ENCODE measurements at regions not wholly inside any gene's neighbourhood (a gene's known extent, or its start where the extent isn't known, plus 50 kb on each side); places are given as distances from the start of the nearest gene placed in this dataset.

DNA sequence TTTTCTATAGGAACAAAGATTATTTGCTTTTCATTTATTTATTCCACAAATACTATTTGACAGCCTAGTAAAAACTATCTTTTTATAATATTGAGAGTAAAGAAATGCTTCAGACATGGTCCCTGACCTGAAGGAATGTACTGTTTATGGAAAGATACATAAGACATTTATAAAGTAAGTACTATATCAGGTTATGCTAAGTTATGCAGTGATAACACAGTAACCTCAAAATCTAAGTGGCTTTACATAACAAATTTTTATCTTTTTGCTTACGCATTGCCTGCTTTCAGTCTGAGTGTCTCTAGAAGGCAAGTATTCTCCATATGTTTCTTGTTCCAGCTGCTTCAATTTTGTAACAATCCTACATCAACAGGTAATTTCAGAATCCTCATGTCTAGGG is 694.0 kb downstream of the SQOR start:
- Histone ChIP-seq H3K9ac (ENCODE audit: low read length) (no peak overlapping the region), H2AFZ (ENCODE audit: low read length) (no peak overlapping the region), H3K4me1 (ENCODE audit: insufficient read depth, low read length) (no peaks in the 10 kb centered on the region), H4K20me1 (ENCODE audit: low read length) (no peaks in the 10 kb centered on the region), H3K4me3 (ENCODE audit: low read length) (no peak overlapping the region), H3K27me3 (ENCODE audit: low read length) (no peaks in the 10 kb centered on the region), H3K4me2 (ENCODE audit: low read length) (no peak overlapping the region), H3K27ac (ENCODE audit: low read length) (no peak overlapping the region), H3K36me3 (ENCODE audit: low read depth, low read length) (no peaks in the 10 kb centered on the region), H3K9me2 (replicated peaks; ENCODE audit: low read length) (no peaks in the 10 kb centered on the region), H3K79me2 (ENCODE audit: low read length) (no peaks in the 10 kb centered on the region), H3F3A (ENCODE audit: low read length, unreplicated experiment) (no peaks in the 10 kb centered on the region), H3K9me3 (ENCODE audit: low read length) (no peaks in the 10 kb centered on the region)
- ATAC-seq (no peak), DNase-seq (no peak)
- TF ChIP-seq EZH2 (IDR thresholded peaks at IDR 0.05; ENCODE audit: low read length, unreplicated experiment): no peak
- ChIA-PET CTCF (no interaction called here), POLR2A (ENCODE audit: unreplicated experiment) (no interaction called here)
- BruUV-seq (replicated peaks): no TSS peak
- intact Hi-C loops (cut with micrococcal nuclease): no loop called here

DNA sequence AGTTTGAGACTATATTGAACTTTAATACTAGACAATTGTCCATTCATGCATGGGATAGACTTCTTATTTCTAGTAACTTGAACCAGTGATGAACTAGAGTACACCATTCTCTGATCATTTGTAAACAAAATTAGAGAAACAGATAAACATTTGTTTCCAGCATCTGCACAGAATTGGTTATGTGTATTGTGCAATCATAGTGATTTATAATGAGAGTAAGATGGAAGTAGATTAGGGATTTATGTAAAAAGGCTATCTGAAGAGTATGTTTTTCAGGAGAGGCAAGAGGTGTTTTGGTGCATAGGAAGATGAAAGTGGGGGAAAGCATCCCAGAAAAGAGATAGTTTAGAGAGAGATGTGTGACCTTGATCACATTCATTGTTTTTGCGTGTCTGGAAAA is 695.0 kb downstream of the SQOR start:
- no TSS peak for BruUV-seq (replicated peaks)
- ATAC-seq (no peak), DNase-seq (no peak)
- intact Hi-C loops (cut with micrococcal nuclease): no loop called here
- H3K4me3 ChIP-seq (ENCODE audit: low read length): no peak overlapping the region
- no peak overlapping the region for H3K4me2 ChIP-seq (ENCODE audit: low read length)
- TF ChIP-seq, protein P1, sequence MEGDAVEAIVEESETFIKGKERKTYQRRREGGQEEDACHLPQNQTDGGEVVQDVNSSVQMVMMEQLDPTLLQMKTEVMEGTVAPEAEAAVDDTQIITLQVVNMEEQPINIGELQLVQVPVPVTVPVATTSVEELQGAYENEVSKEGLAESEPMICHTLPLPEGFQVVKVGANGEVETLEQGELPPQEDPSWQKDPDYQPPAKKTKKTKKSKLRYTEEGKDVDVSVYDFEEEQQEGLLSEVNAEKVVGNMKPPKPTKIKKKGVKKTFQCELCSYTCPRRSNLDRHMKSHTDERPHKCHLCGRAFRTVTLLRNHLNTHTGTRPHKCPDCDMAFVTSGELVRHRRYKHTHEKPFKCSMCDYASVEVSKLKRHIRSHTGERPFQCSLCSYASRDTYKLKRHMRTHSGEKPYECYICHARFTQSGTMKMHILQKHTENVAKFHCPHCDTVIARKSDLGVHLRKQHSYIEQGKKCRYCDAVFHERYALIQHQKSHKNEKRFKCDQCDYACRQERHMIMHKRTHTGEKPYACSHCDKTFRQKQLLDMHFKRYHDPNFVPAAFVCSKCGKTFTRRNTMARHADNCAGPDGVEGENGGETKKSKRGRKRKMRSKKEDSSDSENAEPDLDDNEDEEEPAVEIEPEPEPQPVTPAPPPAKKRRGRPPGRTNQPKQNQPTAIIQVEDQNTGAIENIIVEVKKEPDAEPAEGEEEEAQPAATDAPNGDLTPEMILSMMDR (conservative IDR thresholded peaks at IDR 0.05; ENCODE audit: low read depth, low read length): no peak
- TF ChIP-seq EZH2 (IDR thresholded peaks at IDR 0.05; ENCODE audit: low read length, unreplicated experiment): no peak
- TF ChIP-seq EZH2phosphoT487 (IDR thresholded peaks at IDR 0.05; ENCODE audit: borderline replicate concordance, low read length): no peak
- H3K36me3 ChIP-seq (ENCODE audit: low read depth, low read length): no peaks in the 10 kb centered on the region
- no peaks in the 10 kb centered on the region for H4K20me1 ChIP-seq (ENCODE audit: low read length)
- ChIA-PET CTCF (no interaction called here), POLR2A (ENCODE audit: unreplicated experiment) (no interaction called here)
- no peaks in the 10 kb centered on the region for H3K9me2 ChIP-seq (replicated peaks; ENCODE audit: low read length)
- H3K9me3 ChIP-seq (ENCODE audit: low read length): no peaks in the 10 kb centered on the region
- no peak overlapping the region for H2AFZ ChIP-seq (ENCODE audit: low read length)
- H3K4me1 ChIP-seq (ENCODE audit: insufficient read depth, low read length): no peaks in the 10 kb centered on the region
- no peaks in the 10 kb centered on the region for H3K79me2 ChIP-seq (ENCODE audit: low read length)
- H3K27me3 ChIP-seq (ENCODE audit: low read length): no peaks in the 10 kb centered on the region
- H3K27ac ChIP-seq (ENCODE audit: low read length): no peak overlapping the region
- no peaks in the 10 kb centered on the region for H3F3A ChIP-seq (ENCODE audit: low read length, unreplicated experiment)
- no peak overlapping the region for H3K9ac ChIP-seq (ENCODE audit: low read length)

DNA sequence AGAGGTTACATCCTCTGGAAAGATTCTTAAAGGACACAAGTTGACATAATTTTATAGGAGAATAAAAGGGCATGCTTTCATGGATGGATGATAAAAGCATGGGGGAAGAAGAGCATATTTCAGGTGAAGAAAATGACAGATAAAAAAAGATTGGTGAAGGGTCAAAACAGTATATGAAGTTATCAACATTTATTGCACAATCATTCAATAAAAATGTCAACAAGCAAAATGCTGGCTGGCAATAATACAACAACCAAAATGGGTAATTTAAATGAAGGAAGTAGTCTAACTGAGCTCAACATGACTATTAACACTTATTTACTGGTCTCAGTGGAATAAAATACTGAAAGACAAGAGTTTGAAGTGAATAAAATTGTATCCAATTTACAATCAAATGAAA is 696.7 kb downstream of the SQOR start:
- TF ChIP-seq, protein P1 (conservative IDR thresholded peaks at IDR 0.05; ENCODE audit: low read depth, low read length): no peak
- TF ChIP-seq EZH2phosphoT487 (IDR thresholded peaks at IDR 0.05; ENCODE audit: borderline replicate concordance, low read length) (no peak), EZH2 (IDR thresholded peaks at IDR 0.05; ENCODE audit: low read length, unreplicated experiment) (no peak)
- no peaks in the 10 kb centered on the region for H3K27me3 ChIP-seq (ENCODE audit: low read length)
- no peak overlapping the region for H3K4me2 ChIP-seq (ENCODE audit: low read length)
- H3K36me3 ChIP-seq (ENCODE audit: low read depth, low read length): no peaks in the 10 kb centered on the region
- POLR2A ChIA-PET (ENCODE audit: unreplicated experiment): no interaction called here
- no peaks in the 10 kb centered on the region for H4K20me1 ChIP-seq (ENCODE audit: low read length)
- ATAC-seq (no peak), DNase-seq (no peak)
- H3K27ac ChIP-seq (ENCODE audit: low read length): no peak overlapping the region
- intact Hi-C loops (cut with micrococcal nuclease): no loop called here
- H3K4me3 ChIP-seq (ENCODE audit: low read length): no peak overlapping the region
- no TSS peak for BruUV-seq (replicated peaks)
- H3K79me2 ChIP-seq (ENCODE audit: low read length): no peaks in the 10 kb centered on the region
- no peak overlapping the region for H2AFZ ChIP-seq (ENCODE audit: low read length)
- H3K9me2 ChIP-seq (replicated peaks; ENCODE audit: low read length): no peaks in the 10 kb centered on the region
- H3F3A ChIP-seq (ENCODE audit: low read length, unreplicated experiment): no peaks in the 10 kb centered on the region
- CTCF ChIA-PET: no interaction called here
- no peaks in the 10 kb centered on the region for H3K9me3 ChIP-seq (ENCODE audit: low read length)
- no peak overlapping the region for H3K9ac ChIP-seq (ENCODE audit: low read length)
- H3K4me1 ChIP-seq (ENCODE audit: insufficient read depth, low read length): no peaks in the 10 kb centered on the region

Data from PC-3 (cell line).